Mesenchymal stem cell (in vitro differentiated cells and primary cell): ENCODE measurements at regions not wholly inside any gene's neighbourhood (a gene's known extent, or its start where the extent isn't known, plus 50 kb on each side); places are given as distances from the start of the nearest gene placed in this dataset.
A peak's percentile ranks its signal among the peaks of the same experiment; 100 is the strongest.

Experiments
- DNase-seq: peaks from one replicate; pipeline ENCODE4 v3.0.0-alpha.2; 2013
- H2AFZ ChIP-seq: one replicate; pipeline ENCODE4 v1.6.1; 2013; ENCODE audit warnings: low read depth, mild to moderate bottlenecking, control low read depth, inconsistent platforms, low read length, moderate library complexity
- H2AK5ac ChIP-seq: 2 replicates; pipeline ENCODE4 v1.6.1; 2013; ENCODE audit warnings: low read length, moderate library complexity, mild to moderate bottlenecking, inconsistent platforms; ENCODE audit not compliant: severe bottlenecking
- H2BK120ac ChIP-seq: one replicate; pipeline ENCODE4 v1.6.1; 2013; ENCODE audit warnings: low read depth, mild to moderate bottlenecking, inconsistent platforms, low read length, moderate library complexity
- H2BK12ac ChIP-seq, 2 experiments: one replicate each; pipeline ENCODE4 v1.6.1; 2013; ENCODE audit warnings: inconsistent platforms in 2 of 2, low read length in 2 of 2, mild to moderate bottlenecking in 2 of 2, moderate library complexity in 2 of 2, control low read depth in 1 of 2
- H2BK15ac ChIP-seq: one replicate; pipeline ENCODE4 v1.6.1; 2013; ENCODE audit warnings: mild to moderate bottlenecking, low read depth, inconsistent platforms; ENCODE audit not compliant: poor library complexity, severe bottlenecking
- H2BK5ac ChIP-seq: 2 replicates; pipeline ENCODE4 v1.6.1; 2013; ENCODE audit warnings: low read depth, mild to moderate bottlenecking, low read length, control low read depth, inconsistent platforms; ENCODE audit not compliant: poor library complexity, severe bottlenecking
- H3K14ac ChIP-seq, 2 experiments: one replicate each; pipeline ENCODE4 v1.6.1; 2013; ENCODE audit warnings: inconsistent platforms in 2 of 2, low read length in 2 of 2, control low read depth in 1 of 2, mild to moderate bottlenecking in 1 of 2, moderate library complexity in 1 of 2
- H3K18ac ChIP-seq, 2 experiments: one replicate each; pipeline ENCODE4 v1.6.1; 2013; ENCODE audit warnings: inconsistent platforms in 2 of 2, low read length in 2 of 2, control low read depth in 1 of 2, low read depth in 1 of 2, mild to moderate bottlenecking in 1 of 2
- H3K23ac ChIP-seq, 2 experiments: one replicate each; pipeline ENCODE4 v1.6.1; 2013; ENCODE audit warnings: inconsistent platforms in 2 of 2, low read length in 2 of 2, mild to moderate bottlenecking in 2 of 2, moderate library complexity in 2 of 2, control low read depth in 1 of 2
- H3K27ac ChIP-seq: 2 replicates; pipeline ENCODE4 v1.5.1; 2013; ENCODE audit warnings: mild to moderate bottlenecking, moderate library complexity, low read length, control low read depth, inconsistent platforms; ENCODE audit not compliant: poor library complexity, severe bottlenecking
- H3K27me3 ChIP-seq, 2 experiments: 2 replicates each; pipeline versions ENCODE4 v1.6.1 to v1.7.0; 2013; ENCODE audit warnings: low read length in 2 of 2, mild to moderate bottlenecking in 2 of 2, moderate library complexity in 2 of 2, control low read depth in 1 of 2, inconsistent platforms in 1 of 2; ENCODE audit not compliant: control insufficient read depth in 1 of 2, insufficient read depth in 1 of 2
- H3K36me3 ChIP-seq, 2 experiments: 2 replicates each; pipeline versions ENCODE4 v1.6.1 to v1.7.0; 2013; ENCODE audit warnings: low read length in 2 of 2, control low read depth in 1 of 2, inconsistent platforms in 1 of 2, low read depth in 1 of 2, mild to moderate bottlenecking in 1 of 2; ENCODE audit not compliant: insufficient read depth in 2 of 2, control insufficient read depth in 1 of 2
- H3K4ac ChIP-seq, 2 experiments: one replicate each; pipeline ENCODE4 v1.6.1; 2013; ENCODE audit warnings: inconsistent platforms in 2 of 2, low read length in 2 of 2, mild to moderate bottlenecking in 2 of 2, moderate library complexity in 2 of 2, control low read depth in 1 of 2, low read depth in 1 of 2
- H3K4me1 ChIP-seq: 2 replicates; pipeline ENCODE4 v1.6.1; 2013; ENCODE audit warnings: low read depth, low read length, control low read depth; ENCODE audit not compliant: control insufficient read depth, insufficient read depth
- H3K4me2 ChIP-seq: 2 replicates; pipeline ENCODE4 v1.6.1; 2013; ENCODE audit warnings: low read length, mild to moderate bottlenecking, inconsistent platforms; ENCODE audit not compliant: poor library complexity, severe bottlenecking
- H3K4me3 ChIP-seq, 2 experiments: 2 replicates each; pipeline versions ENCODE4 v1.5.1 to v1.7.0; 2013; ENCODE audit warnings: low read length in 2 of 2, mild to moderate bottlenecking in 2 of 2, control low read depth in 1 of 2, low read depth in 1 of 2; ENCODE audit not compliant: insufficient read depth in 1 of 2
- H3K79me1 ChIP-seq: replicated peaks from 2 replicates; pipeline ENCODE4 v1.6.1; 2013; ENCODE audit warnings: mild to moderate bottlenecking, control low read depth, low read length, inconsistent platforms; ENCODE audit not compliant: poor library complexity, severe bottlenecking
- H3K9ac ChIP-seq: 2 replicates; pipeline ENCODE4 v1.7.0; 2013; ENCODE audit warnings: mild to moderate bottlenecking, low read length, moderate library complexity
- H3K9me3 ChIP-seq: 2 replicates; pipeline ENCODE4 v1.7.0; 2013; ENCODE audit warnings: mild to moderate bottlenecking, low read length; ENCODE audit not compliant: control insufficient read depth
- H4K8ac ChIP-seq: one replicate; pipeline ENCODE4 v1.6.1; 2013; ENCODE audit warnings: inconsistent platforms, mild to moderate bottlenecking, low read length, moderate library complexity
- H4K91ac ChIP-seq: one replicate; pipeline ENCODE4 v1.6.1; 2013; ENCODE audit warnings: mild to moderate bottlenecking, low read length, inconsistent platforms
- WGBS: methylation state at CpG from one replicate; pipeline ENCODE4 v1.1.7; 2013; ENCODE audit warnings: mixed read lengths; 5-methylcytosine and 5-hydroxymethylcytosine counted together

DNA sequence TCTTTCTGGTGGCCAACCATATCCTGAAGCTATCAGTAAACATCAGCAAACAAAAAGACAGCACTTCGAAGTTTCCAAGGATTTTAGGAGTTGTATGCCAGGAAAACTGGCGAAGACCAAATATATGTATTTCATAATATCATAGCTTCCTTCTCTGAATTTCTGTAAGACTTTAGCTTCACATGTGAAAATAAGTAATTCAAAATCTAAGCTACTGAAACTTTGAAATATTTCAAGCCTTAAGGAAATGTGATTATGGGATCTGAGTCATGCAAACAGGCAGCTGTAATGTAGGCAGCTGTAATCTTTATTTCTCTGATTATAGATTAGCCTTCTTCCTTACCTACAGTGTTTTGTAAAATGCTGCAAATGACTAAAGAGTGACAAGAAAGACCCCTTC lies 70.7 kb upstream of the ANKRD10 start:
- Histone ChIP-seq H3K4ac (no peak overlapping the region), H4K91ac (no peak overlapping the region), H2BK120ac (no peak overlapping the region), H2BK15ac (no peak overlapping the region), H3K4me3 (no peak overlapping the region), H3K27me3 (no peaks in the 10 kb centered on the region), H2AFZ (no peak overlapping the region), H4K8ac (no peak overlapping the region), H2BK5ac (no peak overlapping the region), H2BK12ac (no peak overlapping the region), H3K36me3 (no peaks in the 10 kb centered on the region), H3K4me1 (peaks cover 4% of the 10 kb centered on the region), H3K4me2 (no peak overlapping the region), H3K9ac (no peak overlapping the region), H3K18ac (no peak overlapping the region), H3K27ac (no peak overlapping the region), H3K14ac (no peak overlapping the region), H3K79me1 (no peaks in the 10 kb centered on the region), H2AK5ac (no peak overlapping the region), H3K23ac (no peak overlapping the region), H3K9me3 (no peaks in the 10 kb centered on the region)
- no CpG with 5 or more reads among the region's 2 CpGs for WGBS
- DNase-seq: no peak

DNA sequence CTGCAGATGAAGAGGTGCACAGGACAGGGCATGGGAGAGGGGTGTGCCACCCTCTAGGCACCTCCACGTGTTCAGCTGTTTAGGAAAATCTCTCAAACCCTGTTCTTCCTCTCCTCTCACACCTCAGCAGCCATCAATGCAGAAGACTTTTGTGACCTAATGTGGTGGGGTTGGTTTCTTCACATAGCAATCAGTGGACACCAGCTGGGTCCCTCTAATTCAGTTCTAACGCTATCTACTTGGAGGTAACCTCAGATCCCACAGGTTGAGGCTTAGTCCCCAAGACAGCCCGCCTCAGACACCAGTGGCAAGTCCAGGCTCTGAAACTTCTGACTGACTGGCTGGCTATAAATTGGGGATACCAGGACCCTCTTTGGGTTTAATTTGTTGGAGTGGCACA lies 69.9 kb upstream of the ANKRD10 start:
- Histone ChIP-seq H2BK5ac (no peak overlapping the region), H3K27me3 (no peaks in the 10 kb centered on the region), H4K91ac (peak overlapping the region; percentile 32), H3K79me1 (no peaks in the 10 kb centered on the region), H2AFZ (no peak overlapping the region), H3K18ac (no peak overlapping the region), H3K9me3 (no peaks in the 10 kb centered on the region), H2AK5ac (no peak overlapping the region), H2BK120ac (no peak overlapping the region), H3K27ac (no peak overlapping the region), H2BK12ac (no peak overlapping the region), H3K4me1 (peaks cover 4% of the 10 kb centered on the region), H3K4me2 (no peak overlapping the region), H3K14ac (no peak overlapping the region), H3K4ac (no peak overlapping the region), H4K8ac (no peak overlapping the region), H3K4me3 (no peak overlapping the region), H3K9ac (no peak overlapping the region), H2BK15ac (no peak overlapping the region), H3K23ac (no peak overlapping the region), H3K36me3 (no peaks in the 10 kb centered on the region)
- no peak for DNase-seq
- WGBS: 69% methylated on average over 3 of the region's 3 CpGs

DNA sequence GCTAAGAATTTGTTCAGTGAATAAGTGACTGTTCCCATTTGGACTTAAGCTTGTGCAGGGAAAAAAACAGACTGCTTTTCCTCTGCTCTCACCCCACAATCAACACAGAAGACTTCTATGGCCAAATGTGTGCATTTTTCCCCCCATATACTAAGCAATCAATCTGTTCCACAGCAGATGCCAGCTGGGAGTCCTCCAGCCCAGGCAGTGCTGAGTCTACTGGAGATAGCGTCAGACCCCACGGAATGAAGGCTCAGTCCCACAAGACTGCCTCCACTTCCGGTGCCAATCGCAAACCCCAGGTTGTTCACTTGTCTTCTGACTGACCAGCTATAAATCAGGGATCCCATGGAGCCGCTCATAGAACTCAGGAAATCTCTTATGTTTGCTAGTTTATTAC lies 69.5 kb upstream of the ANKRD10 start:
- no peaks in the 10 kb centered on the region for H3K79me1 ChIP-seq
- no peak overlapping the region for H4K8ac ChIP-seq
- DNase-seq: no peak
- H3K9me3 ChIP-seq: no peaks in the 10 kb centered on the region
- no peak overlapping the region for H3K9ac ChIP-seq
- H2BK15ac ChIP-seq: no peak overlapping the region
- WGBS: 87% methylated on average over 5 of the region's 5 CpGs
- H3K18ac ChIP-seq: no peak overlapping the region
- H3K23ac ChIP-seq: no peak overlapping the region
- H3K36me3 ChIP-seq: no peaks in the 10 kb centered on the region
- H3K4me3 ChIP-seq: no peak overlapping the region
- H2AFZ ChIP-seq: no peak overlapping the region
- no peak overlapping the region for H3K27ac ChIP-seq
- no peak overlapping the region for H4K91ac ChIP-seq
- peaks cover 2% of the 10 kb centered on the region for H3K4me1 ChIP-seq
- no peak overlapping the region for H3K4ac ChIP-seq
- H2BK120ac ChIP-seq: no peak overlapping the region
- no peak overlapping the region for H3K4me2 ChIP-seq
- no peak overlapping the region for H3K14ac ChIP-seq
- H2BK12ac ChIP-seq: no peak overlapping the region
- H2BK5ac ChIP-seq: no peak overlapping the region
- H2AK5ac ChIP-seq: no peak overlapping the region
- H3K27me3 ChIP-seq: no peaks in the 10 kb centered on the region

DNA sequence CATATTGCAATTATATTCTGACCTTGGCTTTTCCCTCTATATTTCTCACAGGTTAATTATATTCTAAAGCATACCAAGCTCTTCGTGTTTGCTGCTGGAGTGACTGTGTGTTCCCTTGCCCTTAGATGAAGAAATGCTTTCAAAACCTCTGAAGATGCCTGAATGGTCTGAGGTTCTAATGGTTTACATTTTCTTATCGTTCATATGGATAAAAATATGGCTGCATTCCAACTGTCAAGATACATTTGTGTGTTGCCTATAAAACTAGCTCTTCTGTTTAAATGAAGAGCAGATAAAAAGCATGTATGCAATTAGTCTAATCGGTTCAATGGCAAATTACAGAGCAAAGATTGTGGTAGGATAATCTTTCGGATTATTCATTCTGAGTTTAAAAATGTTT lies 68.4 kb upstream of the ANKRD10 start:
- Histone ChIP-seq H2BK120ac (no peak overlapping the region), H3K79me1 (no peaks in the 10 kb centered on the region), H3K4ac (no peak overlapping the region), H3K9me3 (no peaks in the 10 kb centered on the region), H3K14ac (no peak overlapping the region), H2BK12ac (no peak overlapping the region), H3K4me3 (no peak overlapping the region), H3K9ac (no peak overlapping the region), H3K27ac (no peak overlapping the region), H2BK5ac (no peak overlapping the region), H3K18ac (no peak overlapping the region), H2AFZ (no peak overlapping the region), H2BK15ac (no peak overlapping the region), H3K4me1 (no peaks in the 10 kb centered on the region), H3K4me2 (no peak overlapping the region), H4K8ac (no peak overlapping the region), H3K36me3 (no peaks in the 10 kb centered on the region), H4K91ac (no peak overlapping the region), H3K23ac (no peak overlapping the region), H2AK5ac (no peak overlapping the region), H3K27me3 (no peaks in the 10 kb centered on the region)
- WGBS: 81% methylated on average over 4 of the region's 4 CpGs
- DNase-seq: no peak
